ENCODE measurements at regions not wholly inside any gene's neighbourhood (a gene's known extent, or its start where the extent isn't known, plus 50 kb on each side); places are given as distances from the start of the nearest gene placed in this dataset.

DNA sequence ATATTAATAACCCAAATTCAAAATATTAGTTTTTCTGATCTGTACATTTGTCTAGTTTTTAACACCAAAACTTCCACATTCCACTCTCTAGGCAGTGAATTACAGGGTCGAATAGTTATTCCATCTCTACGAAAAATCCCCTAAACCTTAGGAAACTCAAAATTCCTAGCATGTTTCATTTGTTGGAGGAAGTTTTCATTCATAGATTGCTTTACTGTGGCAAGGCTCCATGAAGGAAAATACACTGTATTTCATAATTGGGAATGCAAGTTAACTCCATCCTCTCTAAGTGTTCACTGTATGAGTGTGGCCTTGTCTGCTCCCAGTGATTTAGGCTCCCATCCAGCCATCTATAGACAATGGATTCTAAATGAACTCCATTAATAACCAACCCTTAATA, 296.1 kb downstream of the TENT5A start:
- 84 to 89% (median 87%) methylated on average over 2 of the region's 2 CpGs for WGBS, 3 donors
- FAIRE-seq (no peak), DNase-seq (no peak)
- H3K4me1 ChIP-seq (ENCODE audit: control insufficient read depth in 3 of 3, insufficient read depth in 2 of 3, low read depth in 1 of 3, low read length in 2 of 3): no peaks in the 10 kb centered on the region
- no peaks in the 10 kb centered on the region for H3K36me3 ChIP-seq (ENCODE audit: control insufficient read depth in 3 of 3, insufficient read depth in 2 of 3, low read depth in 1 of 3, low read length in 3 of 3)
- no peaks in the 10 kb centered on the region for H3K27me3 ChIP-seq (ENCODE audit: control insufficient read depth in 3 of 3, insufficient read depth in 3 of 3, low read length in 3 of 3)
- no peak overlapping the region for H3K4me3 ChIP-seq (ENCODE audit: low read depth in 1 of 3, low read length in 3 of 3)
- no peak overlapping the region for H3K27ac ChIP-seq (ENCODE audit: low read depth in 1 of 3, low read length in 2 of 3)
- H3K9me3 ChIP-seq (ENCODE audit: control insufficient read depth in 2 of 2, insufficient read depth in 1 of 2, low read depth in 1 of 2, low read length in 1 of 2): peaks cover 0 to 2% of the 10 kb centered on the region in 2 donors

DNA sequence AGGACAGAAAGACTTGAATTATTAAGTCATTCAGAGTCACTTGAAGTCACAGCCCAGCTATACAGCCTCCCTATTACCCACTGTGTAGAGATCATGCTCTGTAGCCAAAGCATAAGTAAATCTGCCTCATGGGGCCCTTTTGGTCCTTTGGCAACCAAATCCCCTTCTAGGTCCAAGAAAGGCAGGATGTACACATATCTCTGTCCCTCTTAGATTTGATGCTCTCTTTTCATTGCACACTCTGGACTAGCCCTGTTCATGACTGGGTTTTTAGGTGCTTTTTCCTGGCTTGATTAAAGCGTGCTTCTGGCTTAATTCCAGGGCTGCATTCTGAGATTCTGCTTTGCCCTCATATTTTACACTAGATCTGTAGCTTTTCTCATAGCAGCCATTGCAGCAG, 296.8 kb downstream of the TENT5A start:
- no peak for DNase-seq
- Histone ChIP-seq H3K36me3 (ENCODE audit: control insufficient read depth in 3 of 3, insufficient read depth in 2 of 3, low read depth in 1 of 3, low read length in 3 of 3) (no peaks in the 10 kb centered on the region), H3K4me1 (ENCODE audit: control insufficient read depth in 3 of 3, insufficient read depth in 2 of 3, low read depth in 1 of 3, low read length in 2 of 3) (no peaks in the 10 kb centered on the region), H3K27me3 (ENCODE audit: control insufficient read depth in 3 of 3, insufficient read depth in 3 of 3, low read length in 3 of 3) (no peaks in the 10 kb centered on the region), H3K9me3 (ENCODE audit: control insufficient read depth in 2 of 2, insufficient read depth in 1 of 2, low read depth in 1 of 2, low read length in 1 of 2) (peaks cover 0 to 2% of the 10 kb centered on the region in 2 donors), H3K27ac (ENCODE audit: low read depth in 1 of 3, low read length in 2 of 3) (no peak overlapping the region), H3K4me3 (ENCODE audit: low read depth in 1 of 3, low read length in 3 of 3) (no peak overlapping the region)
- 30 to 65% (median 42%) methylated on average over 1 of the region's 1 CpG for WGBS, 3 donors
- no peak for FAIRE-seq

DNA sequence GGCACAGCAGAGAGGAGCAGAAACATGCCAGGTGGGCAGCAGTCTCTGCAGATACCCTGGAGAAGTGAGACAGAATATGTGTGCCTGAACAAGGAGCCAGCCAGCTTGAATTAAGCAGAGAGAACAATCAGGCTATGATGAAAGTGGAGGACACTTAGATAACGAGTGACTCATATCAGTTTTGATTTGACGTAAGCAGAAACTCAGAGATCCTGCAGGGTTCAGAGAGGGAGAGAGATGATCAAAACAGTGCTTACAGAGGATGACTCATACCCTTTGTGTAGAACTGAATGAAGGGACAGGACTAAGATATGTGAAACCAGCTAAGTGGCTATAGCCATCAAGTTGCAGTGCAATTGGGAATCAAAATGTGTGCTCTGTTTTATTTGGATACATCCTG, 300.7 kb downstream of the TENT5A start:
- FAIRE-seq (no peak), DNase-seq (peak; percentile 5 to 9)
- no peaks in the 10 kb centered on the region for H3K36me3 ChIP-seq (ENCODE audit: control insufficient read depth in 3 of 3, insufficient read depth in 2 of 3, low read depth in 1 of 3, low read length in 3 of 3)
- no peaks in the 10 kb centered on the region for H3K9me3 ChIP-seq (ENCODE audit: control insufficient read depth in 2 of 2, insufficient read depth in 1 of 2, low read depth in 1 of 2, low read length in 1 of 2)
- H3K4me3 ChIP-seq (ENCODE audit: low read depth in 1 of 3, low read length in 3 of 3): no peak overlapping the region
- H3K27ac ChIP-seq (ENCODE audit: low read depth in 1 of 3, low read length in 2 of 3): no peak overlapping the region
- WGBS, 3 donors: 4 to 40% (median 17%) methylated on average over 2 of the region's 2 CpGs
- no peaks in the 10 kb centered on the region for H3K27me3 ChIP-seq (ENCODE audit: control insufficient read depth in 3 of 3, insufficient read depth in 3 of 3, low read length in 3 of 3)
- H3K4me1 ChIP-seq (ENCODE audit: control insufficient read depth in 3 of 3, insufficient read depth in 2 of 3, low read depth in 1 of 3, low read length in 2 of 3): no peaks in the 10 kb centered on the region

DNA sequence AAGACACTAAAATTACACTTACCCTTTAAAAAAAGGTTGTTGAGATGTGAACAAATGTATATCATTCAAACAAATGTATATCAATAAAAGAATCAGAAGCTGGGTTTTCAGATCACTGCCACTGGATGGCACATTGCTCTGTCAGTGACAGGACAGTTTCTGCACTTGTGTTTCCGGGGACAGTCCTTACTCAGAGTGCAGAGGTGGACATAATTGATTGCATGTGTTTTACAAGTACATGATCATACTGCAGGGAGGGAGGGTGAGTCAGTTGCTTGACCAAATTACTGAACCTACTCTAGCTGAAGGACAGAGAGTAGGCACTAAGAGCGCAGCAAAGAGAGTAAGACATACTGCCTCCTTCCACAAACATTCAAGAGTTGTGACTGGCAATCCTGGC, 302.3 kb downstream of the TENT5A start:
- H3K27me3 ChIP-seq (ENCODE audit: control insufficient read depth in 3 of 3, insufficient read depth in 3 of 3, low read length in 3 of 3): no peaks in the 10 kb centered on the region
- no peaks in the 10 kb centered on the region for H3K36me3 ChIP-seq (ENCODE audit: control insufficient read depth in 3 of 3, insufficient read depth in 2 of 3, low read depth in 1 of 3, low read length in 3 of 3)
- FAIRE-seq (no peak), DNase-seq (peak in 1 of 2 donors; percentile 5)
- no peaks in the 10 kb centered on the region for H3K9me3 ChIP-seq (ENCODE audit: control insufficient read depth in 2 of 2, insufficient read depth in 1 of 2, low read depth in 1 of 2, low read length in 1 of 2)
- H3K27ac ChIP-seq (ENCODE audit: low read depth in 1 of 3, low read length in 2 of 3): no peak overlapping the region
- no peaks in the 10 kb centered on the region for H3K4me1 ChIP-seq (ENCODE audit: control insufficient read depth in 3 of 3, insufficient read depth in 2 of 3, low read depth in 1 of 3, low read length in 2 of 3)
- WGBS, 3 donors: 56 to 69% (median 56%) methylated on average over 2 of the region's 2 CpGs
- no peak overlapping the region for H3K4me3 ChIP-seq (ENCODE audit: low read depth in 1 of 3, low read length in 3 of 3)

DNA sequence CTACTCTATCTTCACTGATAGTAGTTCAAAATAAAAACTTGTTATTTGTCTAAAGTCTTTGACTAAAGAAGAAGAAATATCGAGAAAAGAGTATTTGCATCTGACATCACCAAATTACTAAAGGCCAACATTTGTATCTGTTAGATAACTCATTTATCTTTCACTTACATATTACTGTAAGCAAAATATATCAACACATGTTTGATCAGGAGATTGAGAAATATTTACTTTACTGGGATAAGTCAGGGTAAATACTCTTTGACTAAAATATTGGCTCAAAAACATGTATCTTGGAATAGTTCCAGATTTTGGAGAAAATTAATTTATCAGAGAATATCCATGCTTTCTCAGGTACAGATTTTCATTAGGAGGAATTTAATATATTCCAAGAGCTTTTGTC, 306.0 kb downstream of the TENT5A start:
- Histone ChIP-seq H3K27me3 (ENCODE audit: control insufficient read depth in 3 of 3, insufficient read depth in 3 of 3, low read length in 3 of 3) (no peaks in the 10 kb centered on the region), H3K4me1 (ENCODE audit: control insufficient read depth in 3 of 3, insufficient read depth in 2 of 3, low read depth in 1 of 3, low read length in 2 of 3) (no peaks in the 10 kb centered on the region), H3K4me3 (ENCODE audit: low read depth in 1 of 3, low read length in 3 of 3) (no peak overlapping the region), H3K27ac (ENCODE audit: low read depth in 1 of 3, low read length in 2 of 3) (no peak overlapping the region), H3K36me3 (ENCODE audit: control insufficient read depth in 3 of 3, insufficient read depth in 2 of 3, low read depth in 1 of 3, low read length in 3 of 3) (no peaks in the 10 kb centered on the region), H3K9me3 (ENCODE audit: control insufficient read depth in 2 of 2, insufficient read depth in 1 of 2, low read depth in 1 of 2, low read length in 1 of 2) (peaks cover 0 to 11% of the 10 kb centered on the region in 2 donors)
- FAIRE-seq: no peak
- DNase-seq: no peak
- 30 to 42% (median 36%) methylated on average over 1 of the region's 1 CpG for WGBS, 3 donors

DNA sequence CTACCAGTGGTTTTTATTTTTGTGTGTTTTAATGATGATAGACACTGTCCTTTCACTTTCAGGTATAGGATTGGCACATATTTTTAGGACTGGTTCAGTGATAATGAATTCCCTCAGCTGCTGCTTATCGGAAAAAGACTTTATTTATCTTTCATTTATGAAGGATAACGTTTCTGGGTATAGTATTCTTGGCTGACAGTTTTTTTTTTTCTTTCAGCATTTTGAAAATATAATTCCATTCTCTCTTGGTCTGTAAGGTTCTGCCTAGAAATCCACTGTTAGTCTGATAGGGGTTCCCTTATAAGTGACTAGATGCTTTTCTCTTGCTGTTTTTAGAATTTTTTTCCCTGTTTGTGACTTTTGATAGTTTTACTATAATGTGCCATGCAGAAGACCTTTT, 313.1 kb downstream of the TENT5A start:
- 63 to 77% (median 76%) methylated on average over 2 of the region's 2 CpGs for WGBS, 3 donors
- Histone ChIP-seq H3K9me3 (ENCODE audit: control insufficient read depth in 2 of 2, insufficient read depth in 1 of 2, low read depth in 1 of 2, low read length in 1 of 2) (peaks cover 0 to 19% of the 10 kb centered on the region in 2 donors), H3K4me3 (ENCODE audit: low read depth in 1 of 3, low read length in 3 of 3) (no peak overlapping the region), H3K36me3 (ENCODE audit: control insufficient read depth in 3 of 3, insufficient read depth in 2 of 3, low read depth in 1 of 3, low read length in 3 of 3) (no peaks in the 10 kb centered on the region), H3K4me1 (ENCODE audit: control insufficient read depth in 3 of 3, insufficient read depth in 2 of 3, low read depth in 1 of 3, low read length in 2 of 3) (no peaks in the 10 kb centered on the region), H3K27me3 (ENCODE audit: control insufficient read depth in 3 of 3, insufficient read depth in 3 of 3, low read length in 3 of 3) (no peaks in the 10 kb centered on the region), H3K27ac (ENCODE audit: low read depth in 1 of 3, low read length in 2 of 3) (no peak overlapping the region)
- FAIRE-seq (no peak), DNase-seq (no peak)

DNA sequence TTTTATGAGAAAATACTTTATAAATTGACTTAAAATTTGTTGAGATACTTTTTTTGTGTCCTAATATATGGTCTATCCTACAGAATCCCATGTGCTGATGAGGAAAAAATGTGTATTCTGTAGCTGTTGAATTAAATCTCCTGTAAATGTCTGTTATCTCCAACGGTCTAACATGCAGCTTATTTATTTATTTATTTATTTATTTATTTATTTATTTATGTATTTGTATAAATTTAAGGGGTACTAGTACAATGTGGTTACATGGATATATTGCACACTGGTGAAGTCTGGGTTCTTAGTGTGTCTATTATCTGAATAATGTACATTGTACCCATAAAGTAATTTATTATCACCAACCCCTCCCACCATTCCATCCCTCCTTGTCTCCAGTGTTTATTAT, 315.5 kb downstream of the TENT5A start:
- FAIRE-seq: no peak
- Histone ChIP-seq H3K27ac (ENCODE audit: low read depth in 1 of 3, low read length in 2 of 3) (no peak overlapping the region), H3K27me3 (ENCODE audit: control insufficient read depth in 3 of 3, insufficient read depth in 3 of 3, low read length in 3 of 3) (no peaks in the 10 kb centered on the region), H3K4me1 (ENCODE audit: control insufficient read depth in 3 of 3, insufficient read depth in 2 of 3, low read depth in 1 of 3, low read length in 2 of 3) (no peaks in the 10 kb centered on the region), H3K9me3 (ENCODE audit: control insufficient read depth in 2 of 2, insufficient read depth in 1 of 2, low read depth in 1 of 2, low read length in 1 of 2) (peaks cover 0 to 10% of the 10 kb centered on the region in 2 donors), H3K4me3 (ENCODE audit: low read depth in 1 of 3, low read length in 3 of 3) (no peak overlapping the region), H3K36me3 (ENCODE audit: control insufficient read depth in 3 of 3, insufficient read depth in 2 of 3, low read depth in 1 of 3, low read length in 3 of 3) (no peaks in the 10 kb centered on the region)
- 42 to 65% (median 49%) methylated on average over 1 of the region's 1 CpG for WGBS, 3 donors
- no peak for DNase-seq

DNA sequence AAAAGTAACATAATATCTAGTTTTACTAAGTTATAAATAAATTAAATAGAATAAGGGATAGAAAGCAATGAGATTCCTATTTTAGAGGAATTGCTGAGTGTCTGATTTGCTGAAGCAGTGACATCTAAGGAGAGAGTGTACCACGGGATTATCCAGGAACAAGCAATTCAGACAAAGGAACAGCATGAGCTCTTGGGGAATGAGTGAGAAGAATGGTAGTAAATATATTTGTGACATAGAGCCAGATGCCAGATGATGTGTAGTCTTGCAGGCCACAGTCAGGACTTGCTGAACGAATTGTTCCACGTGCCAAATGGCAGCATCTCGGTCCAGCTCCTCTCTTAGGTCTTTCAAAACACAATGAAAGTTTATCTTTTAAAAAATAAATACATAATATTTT, 339.2 kb downstream of the TENT5A start:
- Histone ChIP-seq H3K9me3 (ENCODE audit: control insufficient read depth in 2 of 2, insufficient read depth in 1 of 2, low read depth in 1 of 2, low read length in 1 of 2) (peaks cover 0 to 3% of the 10 kb centered on the region in 2 donors), H3K36me3 (ENCODE audit: control insufficient read depth in 3 of 3, insufficient read depth in 2 of 3, low read depth in 1 of 3, low read length in 3 of 3) (no peaks in the 10 kb centered on the region), H3K4me1 (ENCODE audit: control insufficient read depth in 3 of 3, insufficient read depth in 2 of 3, low read depth in 1 of 3, low read length in 2 of 3) (no peaks in the 10 kb centered on the region), H3K4me3 (ENCODE audit: low read depth in 1 of 3, low read length in 3 of 3) (no peak overlapping the region), H3K27ac (ENCODE audit: low read depth in 1 of 3, low read length in 2 of 3) (no peak overlapping the region), H3K27me3 (ENCODE audit: control insufficient read depth in 3 of 3, insufficient read depth in 3 of 3, low read length in 3 of 3) (no peaks in the 10 kb centered on the region)
- 72 to 87% (median 82%) methylated on average over 4 of the region's 4 CpGs for WGBS, 3 donors
- DNase-seq: no peak
- no peak for FAIRE-seq

DNA sequence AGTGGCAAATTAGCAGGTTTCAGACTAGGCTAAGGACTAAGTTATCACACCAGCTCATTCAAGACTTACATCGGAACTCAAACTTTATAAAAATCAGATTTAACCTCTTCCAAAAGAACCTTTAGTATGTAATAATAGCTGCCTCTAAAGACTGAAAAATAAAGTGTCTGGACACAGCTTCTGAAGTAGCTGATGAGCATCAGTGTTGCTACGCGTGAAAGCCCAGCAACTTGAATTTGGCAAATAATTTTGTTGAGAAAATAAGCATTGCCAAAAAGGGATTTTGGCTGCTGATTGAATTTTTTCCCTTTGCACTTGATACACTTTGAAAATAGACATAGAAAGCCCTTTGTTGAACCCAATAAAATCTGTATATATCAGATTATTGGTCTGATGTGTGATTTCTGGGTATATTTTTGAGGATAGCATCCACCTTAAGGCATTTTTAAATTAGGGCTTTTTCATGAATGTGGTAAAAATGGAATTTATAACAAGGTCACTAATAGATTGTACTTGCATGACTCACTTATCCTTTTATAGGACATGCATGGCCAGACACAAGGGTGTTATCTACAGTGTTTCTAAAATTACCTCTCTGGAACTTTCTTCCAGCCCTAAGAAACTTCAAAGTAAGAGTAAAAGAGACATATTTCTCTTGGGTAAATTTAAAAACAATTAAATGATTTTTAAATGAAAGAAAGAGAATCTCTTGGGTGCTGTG, 350.4 kb downstream of the TENT5A start:
- WGBS, 3 donors: 75 to 94% (median 92%) methylated on average over 3 of the region's 3 CpGs

More for the DNA sequence above, 350.4 kb downstream of the TENT5A start:
- DNase-seq (no peak), FAIRE-seq (no peak)
- H3K4me3 ChIP-seq (ENCODE audit: low read depth in 1 of 3, low read length in 3 of 3): no peak overlapping the region
- H3K27ac ChIP-seq (ENCODE audit: low read depth in 1 of 3, low read length in 2 of 3): no peak overlapping the region
- H3K4me1 ChIP-seq (ENCODE audit: control insufficient read depth in 3 of 3, insufficient read depth in 2 of 3, low read depth in 1 of 3, low read length in 2 of 3): no peaks in the 10 kb centered on the region
- H3K36me3 ChIP-seq (ENCODE audit: control insufficient read depth in 3 of 3, insufficient read depth in 2 of 3, low read depth in 1 of 3, low read length in 3 of 3): no peaks in the 10 kb centered on the region
- no peaks in the 10 kb centered on the region for H3K27me3 ChIP-seq (ENCODE audit: control insufficient read depth in 3 of 3, insufficient read depth in 3 of 3, low read length in 3 of 3)
- no peaks in the 10 kb centered on the region for H3K9me3 ChIP-seq (ENCODE audit: control insufficient read depth in 2 of 2, insufficient read depth in 1 of 2, low read depth in 1 of 2, low read length in 1 of 2)
